DMS53 (cell line): ENCODE measurements at regions not wholly inside any gene's neighbourhood (a gene's known extent, or its start where the extent isn't known, plus 50 kb on each side); places are given as distances from the start of the nearest gene placed in this dataset.

Experiments used
- DNase-seq: peaks from one replicate; lab custom pipeline; 2025; lab: John Stamatoyannopoulos, UW

DNA sequence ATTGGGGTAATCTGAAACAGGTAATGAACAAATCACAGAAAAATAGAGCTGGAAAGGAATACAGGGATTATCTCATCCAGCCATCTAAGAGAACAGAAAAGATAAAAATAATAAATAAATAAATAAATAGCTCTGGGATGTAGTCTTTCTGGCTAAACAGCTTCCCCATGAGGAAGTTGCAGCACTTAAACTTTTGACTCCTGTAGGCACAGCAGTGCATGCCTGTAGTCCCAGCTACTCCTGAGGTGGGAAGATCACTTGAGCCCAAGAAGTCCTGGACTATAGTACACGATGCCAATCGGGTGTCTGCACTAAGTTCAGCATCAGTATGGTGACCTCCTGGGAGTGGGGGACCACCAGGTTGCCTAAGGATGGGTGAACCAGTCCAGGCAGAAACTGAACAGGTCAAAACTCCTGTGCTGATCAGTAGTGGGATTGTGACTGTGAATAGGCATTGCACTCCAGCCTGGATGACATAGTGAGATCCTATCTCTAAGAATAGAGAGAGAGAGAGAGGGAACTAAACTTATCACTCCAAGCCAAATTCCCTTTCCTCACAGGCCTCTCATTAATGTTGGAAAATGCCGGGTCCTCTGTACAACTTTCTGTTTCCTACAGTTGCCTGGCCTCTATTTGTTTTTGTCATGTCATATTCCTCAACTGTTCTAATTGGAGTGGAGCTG is 61.7 kb upstream of the CDK13 start:
- no peak for DNase-seq

DNA sequence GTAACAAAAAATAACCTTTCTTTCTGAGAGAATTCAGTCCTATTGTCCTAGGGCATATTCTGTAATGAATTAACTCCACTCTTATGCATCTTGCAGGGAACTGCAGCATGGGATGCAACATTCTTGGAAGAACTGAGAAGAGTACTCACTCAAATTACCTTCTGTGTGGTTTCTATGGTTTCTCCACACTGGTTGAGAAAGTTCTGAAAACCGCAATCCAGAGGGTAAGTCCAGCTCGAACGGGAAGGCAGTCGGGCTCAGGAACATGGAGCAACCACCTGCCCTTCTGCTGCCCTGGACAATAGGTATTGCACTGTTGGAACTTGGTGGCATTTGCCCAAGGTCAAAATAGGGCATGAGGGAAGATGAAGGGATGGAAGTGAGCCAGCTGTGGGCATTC is 59.6 kb upstream of the CDK13 start:
- no peak for DNase-seq

DNA sequence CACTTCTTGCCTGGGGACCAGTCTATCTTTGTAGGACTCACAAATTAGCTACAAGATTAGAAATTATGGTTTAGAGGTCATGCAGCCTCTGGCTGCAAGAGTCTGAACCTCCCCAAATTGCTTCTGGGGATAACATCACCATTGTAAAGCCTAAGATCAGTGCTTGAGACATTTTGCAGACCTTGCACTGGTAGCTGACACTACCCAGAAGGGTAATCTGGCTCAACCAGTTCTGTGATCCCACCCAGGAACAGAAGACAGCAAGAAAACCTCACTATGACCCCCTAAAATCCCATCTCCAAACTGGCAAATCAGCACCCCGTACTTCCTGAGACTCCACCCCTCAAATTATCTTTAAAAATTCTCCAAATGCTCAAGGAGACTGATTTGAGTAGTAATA is 58.2 kb upstream of the CDK13 start:
- DNase-seq = no peak

DNA sequence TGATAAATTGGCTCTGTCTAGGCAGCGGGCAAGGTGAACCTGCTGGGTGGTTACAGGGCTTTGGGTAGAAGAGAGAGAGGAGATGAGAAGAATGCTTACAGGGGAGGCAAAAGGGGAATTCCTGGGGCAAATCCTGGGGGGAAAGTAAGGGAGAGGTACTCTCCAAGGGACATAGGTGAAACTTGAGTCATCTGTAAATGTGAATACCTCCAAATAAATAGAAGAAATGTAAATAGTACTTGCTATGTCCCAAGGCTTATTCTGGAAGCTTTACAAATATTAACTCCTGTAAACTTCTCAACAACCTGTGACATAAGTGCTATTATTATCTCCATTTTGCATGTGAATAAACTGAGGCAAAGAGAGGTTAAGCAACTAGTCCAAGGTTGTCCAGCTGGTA is 57.7 kb upstream of the CDK13 start:
- DNase-seq = no peak

DNA sequence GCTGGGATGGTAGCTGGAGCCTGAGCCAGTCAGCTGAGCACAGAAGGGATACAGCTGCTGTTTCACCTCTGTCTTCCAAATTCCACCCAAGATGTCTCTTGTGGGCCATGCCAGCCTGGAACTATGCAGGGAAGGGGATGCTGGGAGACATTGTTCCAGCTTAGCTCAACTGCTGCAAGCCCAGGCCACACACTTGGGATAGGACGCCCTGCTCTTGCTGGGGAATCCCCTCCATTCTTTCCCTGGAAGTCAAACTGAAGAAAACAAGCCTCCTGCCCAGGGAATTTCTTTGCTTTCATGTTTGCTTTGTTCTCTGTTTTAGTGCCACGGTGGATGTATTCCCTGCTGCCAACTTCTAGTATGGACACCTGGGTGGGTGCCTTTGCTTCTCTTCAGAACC is 55.2 kb upstream of the CDK13 start:
- DNase-seq = no peak

DNA sequence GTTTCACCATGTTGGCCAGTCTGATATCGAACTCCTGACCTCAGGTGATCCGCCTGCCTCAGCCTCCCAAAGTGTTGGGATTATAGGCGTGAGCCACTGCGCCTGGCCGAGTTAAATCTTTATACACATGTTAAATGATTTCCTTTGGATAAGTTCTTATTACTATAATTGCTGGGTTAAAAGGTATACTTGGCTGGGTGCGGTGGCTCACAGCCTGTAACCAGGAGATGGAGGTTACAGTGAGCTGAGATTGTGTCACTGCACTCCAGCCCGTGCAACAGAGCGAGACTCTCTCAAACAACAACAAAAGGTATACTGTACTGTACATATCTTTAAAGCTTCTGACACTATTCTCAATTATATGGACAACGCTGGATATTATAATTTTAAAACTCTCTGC is 53.2 kb upstream of the CDK13 start:
- DNase-seq = no peak

DNA sequence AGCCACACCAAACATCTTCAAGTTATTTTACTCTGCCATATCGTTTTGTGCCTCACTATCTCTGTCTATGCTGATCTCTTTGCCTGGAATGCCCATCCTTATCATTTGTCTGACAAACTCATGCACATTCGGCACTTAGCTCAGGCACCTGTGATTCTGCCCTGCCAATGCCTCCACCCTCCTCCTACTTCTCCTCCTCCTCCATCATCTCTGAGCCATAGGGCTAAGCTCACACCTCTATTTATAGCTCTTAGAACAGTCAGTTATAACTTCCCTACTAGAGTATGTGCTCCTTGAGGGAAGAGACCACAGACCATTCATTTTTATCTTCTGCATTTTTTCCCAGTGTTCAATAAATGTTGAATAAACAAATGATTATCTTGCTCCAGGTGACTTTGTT is 51.2 kb upstream of the CDK13 start:
- DNase-seq = no peak
